CD14-positive monocyte (primary cell): ENCODE measurements at regions not wholly inside any gene's neighbourhood (a gene's known extent, or its start where the extent isn't known, plus 50 kb on each side); places are given as distances from the start of the nearest gene placed in this dataset.
A peak's percentile ranks its signal among the peaks of the same experiment; 100 is the strongest.

Experiments
- DNase-seq, 3 donors: peaks; one replicate each; pipeline ENCODE4 v3.0.0-alpha.2; 2011 to 2022
- H2AFZ ChIP-seq: 2 replicates; pipeline ENCODE4 v1.6.0; 2012; ENCODE audit warnings: mild to moderate bottlenecking, low read depth, low read length, inconsistent platforms; ENCODE audit not compliant: insufficient read depth, poor library complexity, severe bottlenecking
- H3K27ac ChIP-seq, 2 donors: 1 replicate in 1 of 2; 2 replicates in 1 of 2; pipeline ENCODE4 v1.5.1; 2012 to 2013; ENCODE audit warnings: low read length in 2 of 2, control low read depth in 1 of 2, inconsistent platforms in 1 of 2, low read depth in 1 of 2, mild to moderate bottlenecking in 1 of 2
- H3K27me3 ChIP-seq, 2 donors: one replicate each; pipeline versions ENCODE4 v1.6.0 to v1.6.1; 2011 to 2013; ENCODE audit warnings: low read length in 2 of 2; ENCODE audit not compliant: control insufficient read depth in 2 of 2, insufficient read depth in 2 of 2
- H3K36me3 ChIP-seq, 2 donors: replicated peaks in 1 of 2; 1 replicate in 1 of 2; 2 replicates in 1 of 2; pipeline versions ENCODE4 v1.5.1 to v1.6.1; 2012 to 2013; ENCODE audit warnings: low read length in 2 of 2, control low read depth in 1 of 2, inconsistent platforms in 1 of 2, mild to moderate bottlenecking in 1 of 2; ENCODE audit not compliant: insufficient read depth in 2 of 2, control insufficient read depth in 1 of 2
- H3K4me1 ChIP-seq, 2 donors: 1 replicate in 1 of 2; 2 replicates in 1 of 2; pipeline versions ENCODE4 v1.5.1 to v1.6.1; 2012 to 2013; ENCODE audit warnings: low read length in 2 of 2, control low read depth in 1 of 2, inconsistent platforms in 1 of 2, mild to moderate bottlenecking in 1 of 2, moderate library complexity in 1 of 2; ENCODE audit not compliant: insufficient read depth in 2 of 2, control insufficient read depth in 1 of 2
- H3K4me2 ChIP-seq: replicated peaks from 2 replicates; pipeline ENCODE3; 2012; ENCODE audit warnings: low read length, moderate library complexity, mild to moderate bottlenecking; ENCODE audit not compliant: poor library complexity, severe bottlenecking; ENCODE audit errors: extremely low read depth
- H3K4me3 ChIP-seq, 3 experiments: fragments of 200-600 bp in 1 of 3; sonication (generic) in 1 of 3; replicated peaks in 1 of 3; 1 replicate in 2 of 3; 2 replicates in 1 of 3; pipeline ENCODE4 v1.5.1; 2011 to 2013; ENCODE audit warnings: low read length in 3 of 3, mild to moderate bottlenecking in 3 of 3, control low read depth in 2 of 3, low read depth in 2 of 3, inconsistent platforms in 1 of 3, moderate library complexity in 1 of 3
- H3K79me2 ChIP-seq: 2 replicates; pipeline ENCODE4 v1.6.0; 2012; ENCODE audit warnings: mild to moderate bottlenecking, control low read depth, inconsistent platforms, low read length, moderate library complexity; ENCODE audit not compliant: insufficient read depth
- H3K9ac ChIP-seq: 2 replicates; pipeline ENCODE4 v1.6.0; 2017; ENCODE audit warnings: low read length, mild to moderate bottlenecking; ENCODE audit not compliant: insufficient read depth, poor library complexity, severe bottlenecking
- H3K9me3 ChIP-seq, 2 donors: replicated peaks in 1 of 2; 1 replicate in 1 of 2; 2 replicates in 1 of 2; pipeline versions ENCODE4 v1.5.1 to v1.6.1; 2012 to 2013; ENCODE audit warnings: low read length in 2 of 2, control low read depth in 1 of 2; ENCODE audit not compliant: control insufficient read depth in 1 of 2, insufficient read depth in 1 of 2
- H4K20me1 ChIP-seq: 2 replicates; pipeline ENCODE4 v1.6.0; 2012; ENCODE audit warnings: mild to moderate bottlenecking, low read length, control low read depth, moderate library complexity; ENCODE audit not compliant: insufficient read depth
- H3K27ac Mint-ChIP-seq, 7 donors: one replicate each; pipeline ENCODE4 v1.8.0; 2020; ENCODE audit warnings: mild to moderate bottlenecking in 7 of 7, mixed read lengths in 7 of 7, moderate library complexity in 6 of 7, inconsistent platforms in 2 of 7
- H3K27me3 Mint-ChIP-seq, 3 donors: one replicate each; pipeline ENCODE4 v1.8.0; 2021 to 2022; ENCODE audit warnings: low read depth in 3 of 3, mild to moderate bottlenecking in 3 of 3, mixed read lengths in 3 of 3, moderate library complexity in 3 of 3, inconsistent platforms in 1 of 3
- H3K36me3 Mint-ChIP-seq, 2 donors: one replicate each; pipeline ENCODE4 v1.8.0; 2020; ENCODE audit warnings: mixed read lengths in 2 of 2, inconsistent platforms in 1 of 2, mild to moderate bottlenecking in 1 of 2
- H3K4me1 Mint-ChIP-seq: one replicate; pipeline ENCODE4 v1.8.0; 2020; ENCODE audit warnings: mild to moderate bottlenecking, mixed read lengths
- H3K4me3 Mint-ChIP-seq, 2 donors: one replicate each; pipeline ENCODE4 v1.8.0; 2020; ENCODE audit warnings: mild to moderate bottlenecking in 2 of 2, mixed read lengths in 2 of 2, moderate library complexity in 1 of 2
- H3K9me3 Mint-ChIP-seq, 7 donors: one replicate each; pipeline ENCODE4 v1.8.0; 2020 to 2022; ENCODE audit warnings: mixed read lengths in 7 of 7, mild to moderate bottlenecking in 6 of 7, moderate library complexity in 6 of 7, inconsistent platforms in 2 of 7
- WGBS: methylation state at CpG from one replicate; pipeline ENCODE4 v1.1.5; 2013; ENCODE audit warnings: missing lambda C conversion rate; ENCODE audit not compliant: insufficient coverage; 5-methylcytosine and 5-hydroxymethylcytosine counted together
- intact Hi-C, 2 donors: fragments of 100-400 bp; cut with micrococcal nuclease; formaldehyde crosslinking; loops; one replicate each; pipeline versions ENCODE4 v1.15.0 to v1.15.1; 2023
- TF ChIP-seq, protein P1 (sequence below): fragments of 200-600 bp; IDR thresholded peaks from one replicate; pipeline ENCODE4 v1.8.0; 2022; ENCODE audit warnings: antibody characterized with exemption, mild to moderate bottlenecking

DNA sequence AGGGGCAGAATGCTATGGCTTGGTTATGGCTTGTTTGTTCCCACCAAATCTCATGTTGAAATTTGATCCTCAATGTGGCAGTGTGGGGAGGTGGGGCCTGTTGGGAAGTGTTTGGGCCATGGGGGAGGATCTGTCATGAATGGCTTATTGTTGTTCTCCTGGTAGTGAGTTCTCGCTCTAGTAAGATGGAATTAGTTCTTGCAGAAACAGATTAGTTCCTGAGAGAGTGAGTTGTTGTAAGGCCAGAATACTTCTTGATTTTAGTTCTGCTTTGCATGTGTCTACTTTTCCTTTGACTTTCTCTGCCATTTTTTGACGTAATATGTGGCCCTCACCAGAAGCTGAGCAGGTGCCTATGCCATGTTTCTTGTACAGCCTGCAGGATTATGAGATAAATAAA, 188.2 kb downstream of the KIF20B start:
- TF ChIP-seq, protein P1, sequence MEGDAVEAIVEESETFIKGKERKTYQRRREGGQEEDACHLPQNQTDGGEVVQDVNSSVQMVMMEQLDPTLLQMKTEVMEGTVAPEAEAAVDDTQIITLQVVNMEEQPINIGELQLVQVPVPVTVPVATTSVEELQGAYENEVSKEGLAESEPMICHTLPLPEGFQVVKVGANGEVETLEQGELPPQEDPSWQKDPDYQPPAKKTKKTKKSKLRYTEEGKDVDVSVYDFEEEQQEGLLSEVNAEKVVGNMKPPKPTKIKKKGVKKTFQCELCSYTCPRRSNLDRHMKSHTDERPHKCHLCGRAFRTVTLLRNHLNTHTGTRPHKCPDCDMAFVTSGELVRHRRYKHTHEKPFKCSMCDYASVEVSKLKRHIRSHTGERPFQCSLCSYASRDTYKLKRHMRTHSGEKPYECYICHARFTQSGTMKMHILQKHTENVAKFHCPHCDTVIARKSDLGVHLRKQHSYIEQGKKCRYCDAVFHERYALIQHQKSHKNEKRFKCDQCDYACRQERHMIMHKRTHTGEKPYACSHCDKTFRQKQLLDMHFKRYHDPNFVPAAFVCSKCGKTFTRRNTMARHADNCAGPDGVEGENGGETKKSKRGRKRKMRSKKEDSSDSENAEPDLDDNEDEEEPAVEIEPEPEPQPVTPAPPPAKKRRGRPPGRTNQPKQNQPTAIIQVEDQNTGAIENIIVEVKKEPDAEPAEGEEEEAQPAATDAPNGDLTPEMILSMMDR = no peak
- Histone ChIP-seq H3K36me3 (no peaks in the 10 kb centered on the region), H3K27ac (peak overlapping the region; percentile 69 to 70), H3K27me3 (no peaks in the 10 kb centered on the region), H3K9me3 (no peaks in the 10 kb centered on the region), H2AFZ (peak overlapping the region; percentile 41), H3K9ac (no peak overlapping the region), H3K4me1 (peaks cover 29 to 32% of the 10 kb centered on the region in 2 donors), H3K4me2 (peak overlapping the region; percentile 27), H4K20me1 (no peaks in the 10 kb centered on the region), H3K79me2 (no peaks in the 10 kb centered on the region), H3K4me3 (no peak overlapping the region)
- Mint-ChIP-seq H3K27me3 (peaks cover 0 to 2% (median 0%) of the 10 kb centered on the region in 3 donors), H3K4me1 (peaks cover 35% of the 10 kb centered on the region), H3K36me3 (no peaks in the 10 kb centered on the region), H3K9me3 (peaks cover 0 to 4% (median under 1%) of the 10 kb centered on the region in 7 donors), H3K4me3 (peak overlapping the region in 1 of 2 donors; percentile 4), H3K27ac (peak overlapping the region; percentile 80 to 93 (median 89))
- WGBS = 0% methylated on average over 2 of the region's 2 CpGs
- intact Hi-C loops = no loop called here
- peak; percentile 12 to 27 (median 24) for DNase-seq

DNA sequence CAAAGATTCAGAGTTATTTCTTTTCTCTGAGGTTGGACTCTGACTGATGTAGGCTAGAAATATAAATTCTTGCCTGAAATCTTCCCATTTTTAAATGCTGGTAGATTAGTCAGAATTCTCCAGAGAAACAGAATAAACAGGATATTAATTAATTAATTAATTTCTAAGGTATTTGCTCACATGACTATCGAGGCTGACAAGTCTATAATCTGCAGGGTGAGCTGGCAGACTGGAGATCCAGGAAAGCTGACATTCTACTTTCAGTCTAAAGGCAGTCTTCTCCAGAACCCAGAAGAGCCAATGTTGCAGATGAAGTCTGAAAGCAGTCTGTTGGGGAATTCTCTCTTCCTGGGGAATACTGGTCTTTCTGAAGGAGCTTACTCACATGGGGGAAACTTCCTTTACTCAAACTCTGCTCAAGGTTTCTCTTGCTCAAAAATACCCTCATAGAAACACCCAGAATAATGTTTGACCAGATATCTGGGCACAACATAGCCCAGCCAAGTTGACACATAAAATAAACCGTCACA, 189.7 kb downstream of the KIF20B start:
- DNase-seq = no peak
- Histone ChIP-seq H3K4me2 (no peak overlapping the region), H4K20me1 (no peaks in the 10 kb centered on the region), H3K9ac (no peak overlapping the region), H3K4me3 (no peak overlapping the region), H2AFZ (no peak overlapping the region), H3K36me3 (no peaks in the 10 kb centered on the region), H3K27me3 (no peaks in the 10 kb centered on the region), H3K4me1 (peaks cover 29 to 32% of the 10 kb centered on the region in 2 donors), H3K79me2 (no peaks in the 10 kb centered on the region), H3K9me3 (no peaks in the 10 kb centered on the region), H3K27ac (no peak overlapping the region)
- TF ChIP-seq, protein P1 = no peak
- Mint-ChIP-seq H3K27ac (peak overlapping the region in 1 of 7 donors; percentile 31), H3K4me1 (peaks cover 35% of the 10 kb centered on the region), H3K4me3 (no peak overlapping the region), H3K36me3 (no peaks in the 10 kb centered on the region), H3K9me3 (peaks cover 0 to 10% (median 3%) of the 10 kb centered on the region in 7 donors), H3K27me3 (peaks cover 0 to 2% (median 0%) of the 10 kb centered on the region in 3 donors)
- 80% methylated on average over 1 of the region's 2 CpGs for WGBS
- intact Hi-C loops = no loop called here
